OCI-M1 (cell line): ENCODE measurements at regions not wholly inside any gene's neighbourhood (a gene's known extent, or its start where the extent isn't known, plus 50 kb on each side); places are given as distances from the start of the nearest gene placed in this dataset.
A peak's percentile ranks its signal among the peaks of the same experiment; 100 is the strongest.

ENCODE experiments used
- DNase-seq: peaks from one replicate; lab custom pipeline; 2025; lab: John Stamatoyannopoulos, UW

- DNase-seq: no peak
Observed at GRCh38 chr1:234554218-234554697, 55.7 kb downstream of the IRF2BP2 start.

DNA sequence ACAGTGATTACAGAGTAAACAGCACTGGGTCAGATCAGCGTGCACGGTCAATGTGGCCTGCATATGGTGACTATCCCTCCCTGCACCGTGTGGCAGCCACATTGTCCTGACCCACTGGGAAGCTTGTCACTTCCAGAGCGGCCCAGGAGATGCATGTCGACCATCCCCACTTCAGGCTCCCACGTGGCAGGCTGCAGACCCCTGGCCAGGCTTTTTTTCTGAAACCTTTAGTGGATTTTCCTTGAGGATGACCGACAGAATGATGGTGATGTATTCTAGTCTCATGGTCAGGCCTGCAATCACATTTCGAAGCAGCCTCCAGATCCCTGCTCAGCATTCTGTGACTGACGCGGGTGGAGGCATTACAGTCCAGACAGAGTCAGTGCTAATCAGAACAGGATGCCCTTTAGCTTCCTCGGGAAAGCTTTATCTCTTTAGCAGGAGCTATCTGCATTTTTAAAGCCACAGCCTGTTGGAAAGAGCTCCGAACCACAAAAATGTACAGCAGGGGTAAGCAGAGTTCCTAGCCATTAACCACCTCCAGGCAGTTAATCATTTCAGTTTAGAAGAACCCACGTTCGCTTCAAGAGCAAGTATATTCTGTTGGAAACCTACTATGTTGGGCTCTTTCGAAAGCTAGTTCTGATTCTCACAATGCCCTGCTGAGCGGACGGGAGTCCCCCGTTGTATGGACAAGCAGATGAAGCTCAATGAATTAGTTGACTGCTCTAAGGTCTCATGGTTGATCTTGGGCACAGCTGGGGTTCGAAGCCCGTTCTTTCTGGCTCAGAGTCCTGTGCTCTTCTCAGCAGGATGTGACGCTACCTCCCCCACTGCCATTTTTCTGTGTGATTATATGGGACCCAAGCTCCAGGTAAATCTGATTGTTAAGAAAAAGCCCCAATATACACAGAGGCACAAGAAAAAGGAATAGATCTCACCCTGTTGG lies 56.5 kb downstream of the IRF2BP2 start:
- DNase-seq: peak; percentile 87

DNA sequence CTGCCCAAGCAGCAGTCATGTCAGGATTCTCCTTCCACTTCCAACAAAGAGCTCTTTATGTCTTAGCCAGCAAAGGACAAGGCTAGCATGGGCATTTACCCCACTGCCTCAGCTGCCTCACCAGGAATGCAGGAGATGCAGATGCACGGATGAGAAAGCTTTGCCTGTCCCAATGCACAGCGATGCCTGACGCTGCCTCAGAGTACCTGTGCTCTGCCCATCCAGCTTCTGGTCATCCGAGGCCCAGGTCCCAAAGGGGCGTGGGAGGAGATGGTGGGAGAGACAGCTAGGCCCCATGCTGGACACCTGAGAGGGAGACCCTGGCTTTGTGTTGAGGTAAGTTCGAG lies 59.0 kb downstream of the IRF2BP2 start:
- DNase-seq: no peak

DNA sequence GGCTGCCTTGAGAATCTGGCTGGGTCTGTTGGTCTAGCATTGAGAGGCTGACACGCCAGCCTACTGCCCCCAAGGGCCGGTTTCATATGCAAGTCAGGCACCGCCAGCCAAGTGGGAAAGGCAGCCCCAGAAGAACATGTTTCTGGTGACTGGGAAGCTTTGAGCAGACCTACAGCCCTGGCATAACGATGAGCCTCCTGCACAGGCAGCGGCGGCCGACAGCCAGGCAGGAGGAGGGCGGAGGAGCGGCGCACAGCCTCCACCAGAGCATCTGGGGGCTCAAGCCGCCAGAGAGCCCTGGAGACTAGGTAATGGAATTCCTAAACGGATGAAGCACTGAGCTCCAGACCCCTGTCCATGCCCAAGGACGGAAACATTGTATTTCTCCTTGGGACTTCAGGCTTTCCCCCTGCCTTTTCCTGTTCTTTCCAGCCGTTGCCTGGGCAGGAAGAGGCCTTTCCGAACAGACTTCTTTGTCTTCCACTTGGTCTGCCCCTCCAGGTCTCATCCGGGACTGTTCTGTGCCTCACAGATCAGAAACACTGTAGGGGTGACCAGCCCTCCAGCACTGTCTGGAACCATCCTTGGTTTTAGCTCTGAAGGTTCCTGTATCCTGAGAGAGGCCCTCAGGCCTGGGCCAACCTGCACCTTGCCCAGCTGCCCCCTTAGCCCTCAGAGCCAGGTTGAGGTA lies 59.5 kb downstream of the IRF2BP2 start:
- no peak for DNase-seq

- no peak for DNase-seq
Observed at GRCh38 chr1:234549447-234550021, 60.4 kb downstream of the IRF2BP2 start.

DNA sequence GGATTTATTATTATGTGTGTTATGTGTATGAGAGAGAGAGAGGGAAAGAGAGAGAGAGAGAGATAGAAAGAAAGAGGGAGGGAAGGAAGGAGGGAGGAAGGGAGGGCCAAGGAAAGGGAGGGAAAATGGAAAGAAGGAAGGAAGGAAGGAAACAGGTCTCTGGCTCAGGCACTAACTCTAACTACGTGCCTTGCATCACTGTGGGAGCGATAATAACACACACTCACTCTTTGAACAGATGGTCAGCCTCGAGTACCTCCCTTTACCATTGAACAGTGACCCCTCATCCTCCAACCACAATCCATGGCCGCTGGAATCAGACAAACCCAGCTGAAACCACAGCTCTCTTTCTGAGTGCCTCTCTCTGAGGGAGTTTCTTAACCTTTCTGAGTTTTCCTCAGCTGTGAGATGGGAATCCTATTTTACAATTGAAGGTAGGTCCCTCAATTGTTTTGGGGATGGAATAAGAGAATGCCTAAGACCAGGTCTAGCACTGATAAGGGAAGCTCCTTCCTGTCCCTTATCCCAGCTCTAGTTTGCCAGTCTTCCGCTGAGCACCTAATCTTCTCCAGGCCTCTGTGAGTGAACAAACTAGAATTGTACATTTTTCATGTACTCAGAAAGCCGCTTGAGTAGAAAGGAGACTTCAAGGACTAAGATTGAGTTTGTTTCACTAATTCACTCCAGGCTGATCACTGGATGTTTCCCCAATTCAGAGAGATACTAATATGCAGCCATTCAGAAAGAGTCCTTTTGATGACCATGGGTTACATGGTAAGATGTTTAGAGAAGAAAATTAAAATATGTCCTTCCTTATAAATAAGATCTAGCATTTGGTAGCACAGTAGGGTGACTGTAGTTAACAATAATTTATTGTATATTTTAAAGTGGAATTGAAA lies 62.8 kb downstream of the IRF2BP2 start:
- DNase-seq: peak; percentile 90

GRCh38 chr1:234546387-234546704 lies 63.6 kb downstream of the IRF2BP2 start:
- no peak for DNase-seq

DNA sequence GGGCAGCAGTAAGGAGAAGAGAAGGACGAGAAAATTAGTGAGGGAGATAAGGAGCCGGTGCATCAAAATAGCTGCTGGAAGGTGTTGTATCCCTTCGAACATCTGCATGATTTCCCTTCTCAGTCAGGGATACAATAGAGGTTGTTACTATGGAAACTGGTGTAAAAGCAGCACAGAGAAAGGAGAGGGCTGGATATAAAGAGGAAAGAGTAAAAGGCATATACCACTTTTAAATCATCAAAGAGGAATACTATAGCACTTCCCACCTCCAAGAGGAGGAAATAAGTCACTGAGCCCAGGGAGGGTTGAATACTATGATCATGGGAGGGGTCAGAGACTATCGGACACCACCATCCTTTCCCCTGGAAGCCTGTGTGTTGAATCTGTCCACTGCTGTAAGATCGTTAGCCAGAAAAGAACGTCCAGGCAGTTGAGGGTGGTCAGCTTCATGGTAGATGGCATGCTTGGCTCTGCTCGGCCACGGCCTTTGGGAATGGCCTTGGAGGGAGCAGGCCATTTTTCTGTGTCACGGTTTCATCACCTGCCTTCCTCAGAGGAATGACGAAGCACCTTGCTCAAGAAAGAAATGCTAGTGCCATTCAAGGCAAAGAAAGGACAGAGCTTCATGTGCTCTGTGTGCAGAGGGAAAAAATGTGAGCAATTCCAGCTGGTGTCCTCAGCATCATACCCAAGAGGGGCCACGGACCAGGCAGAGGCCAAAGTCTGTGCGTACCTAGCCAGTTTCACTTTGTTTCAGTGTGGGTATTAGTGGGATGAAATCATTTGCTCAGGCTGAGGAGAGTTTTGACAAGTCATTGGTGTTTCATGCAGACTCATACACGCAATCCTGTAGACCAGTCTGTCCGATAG lies 64.2 kb downstream of the IRF2BP2 start:
- no peak for DNase-seq

- DNase-seq: peak; percentile 92
Observed at GRCh38 chr1:234544087-234544579, 65.2 kb upstream of the TARBP1 start.

GRCh38 chr1:234543442-234544086 lies 64.6 kb upstream of the TARBP1 start:
- no peak for DNase-seq

DNA sequence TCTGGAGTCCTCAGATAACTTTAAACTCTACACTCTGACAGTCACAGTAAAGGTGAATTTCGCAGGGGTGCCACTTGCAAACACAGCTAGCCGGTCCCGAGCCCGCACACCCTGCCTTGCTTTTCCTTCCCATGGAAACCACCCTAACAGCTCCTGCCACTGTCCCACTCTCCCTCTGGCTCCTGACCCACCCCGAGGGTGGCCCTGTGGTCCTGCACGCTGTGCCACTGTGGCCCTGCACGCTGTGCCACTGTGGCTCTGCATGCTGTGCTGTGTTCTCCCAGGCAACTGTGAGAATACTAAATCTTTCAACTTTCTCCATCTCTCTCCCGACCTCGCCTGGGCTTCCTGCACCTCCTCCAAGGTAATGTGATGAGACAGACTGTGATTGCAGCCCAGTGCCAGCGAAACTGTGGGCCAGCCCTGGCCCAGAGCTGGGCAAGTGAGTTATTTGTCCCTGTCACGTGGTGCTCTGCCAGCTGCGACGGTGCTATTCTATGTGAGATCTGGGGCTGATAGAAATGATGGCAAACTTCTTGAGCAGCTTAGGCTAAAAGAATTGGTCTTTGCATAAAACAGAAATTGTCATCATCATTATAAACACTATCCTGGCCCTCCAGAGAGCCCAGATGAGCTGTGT lies 63.4 kb upstream of the TARBP1 start:
- DNase-seq: no peak

DNA sequence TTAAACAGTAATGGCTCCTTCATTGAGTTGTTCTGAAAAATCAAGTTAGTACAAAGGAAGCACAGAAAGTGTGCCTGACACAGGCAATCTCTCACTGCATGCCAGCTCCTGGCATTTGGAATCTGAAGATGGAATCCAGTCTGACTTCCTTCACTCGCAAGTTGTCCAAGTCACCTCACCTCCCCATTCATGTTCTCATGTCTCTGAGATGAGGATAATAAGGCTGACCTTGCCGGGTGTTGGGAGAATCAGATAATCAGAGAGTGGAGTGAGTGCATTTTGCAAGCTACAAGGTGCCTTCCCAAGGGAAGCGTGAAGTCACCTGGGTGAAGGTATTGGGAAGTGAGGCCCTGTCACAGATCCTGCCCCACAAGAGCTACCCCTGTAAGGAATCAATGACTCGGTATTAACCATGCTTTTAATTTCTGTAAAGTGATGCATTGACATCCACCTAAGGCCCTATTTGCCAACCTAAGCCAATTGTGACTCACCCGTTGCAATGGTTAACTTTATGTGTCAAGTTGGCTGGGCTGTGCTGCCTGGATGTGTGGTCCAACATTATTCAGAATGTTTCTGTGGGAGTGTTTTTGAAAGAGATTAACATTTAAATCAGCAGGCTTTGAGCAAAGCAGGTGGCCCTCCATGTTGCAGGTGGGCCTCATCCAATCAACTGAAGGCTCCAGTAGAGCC lies 62.5 kb upstream of the TARBP1 start:
- DNase-seq: no peak

- no peak for DNase-seq
Observed at GRCh38 chr1:234540404-234540762, 61.4 kb upstream of the TARBP1 start.

- no peak for DNase-seq
Observed at GRCh38 chr1:234539666-234540403, 60.9 kb upstream of the TARBP1 start.

DNA sequence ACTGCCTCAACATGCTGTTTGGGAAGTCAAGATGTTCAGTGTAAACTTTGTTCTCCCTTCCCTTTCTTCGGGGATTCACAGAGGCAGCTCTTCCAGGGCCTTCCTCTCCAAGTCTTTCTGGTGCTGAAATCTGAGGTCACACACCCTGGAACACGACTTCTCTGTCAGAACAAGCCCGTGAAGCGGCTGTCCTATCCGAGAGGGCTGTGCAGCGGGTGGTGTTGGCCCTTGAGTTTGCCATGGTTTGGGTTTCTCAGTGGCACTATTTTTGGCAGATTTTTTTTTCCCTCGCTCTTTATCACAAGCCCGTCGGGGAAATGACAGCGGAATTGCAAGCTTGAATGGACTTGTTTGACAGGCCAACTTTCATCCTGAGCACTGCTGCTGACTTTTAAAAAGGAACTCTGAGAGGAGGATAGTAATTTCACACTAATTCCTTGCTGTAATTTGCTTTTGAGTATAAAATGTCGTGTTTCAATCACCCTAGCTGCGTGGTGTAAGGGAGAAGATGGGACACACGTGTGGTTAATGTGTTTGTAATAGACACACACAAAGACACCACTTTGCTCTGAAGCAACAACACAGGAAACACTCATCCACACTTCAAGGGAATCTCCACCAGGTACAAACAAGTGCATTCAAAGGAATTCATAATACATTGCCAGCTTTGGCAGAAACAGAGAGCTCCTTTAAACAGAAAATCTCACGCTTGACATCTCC lies 60.1 kb upstream of the TARBP1 start:
- no peak for DNase-seq

DNA sequence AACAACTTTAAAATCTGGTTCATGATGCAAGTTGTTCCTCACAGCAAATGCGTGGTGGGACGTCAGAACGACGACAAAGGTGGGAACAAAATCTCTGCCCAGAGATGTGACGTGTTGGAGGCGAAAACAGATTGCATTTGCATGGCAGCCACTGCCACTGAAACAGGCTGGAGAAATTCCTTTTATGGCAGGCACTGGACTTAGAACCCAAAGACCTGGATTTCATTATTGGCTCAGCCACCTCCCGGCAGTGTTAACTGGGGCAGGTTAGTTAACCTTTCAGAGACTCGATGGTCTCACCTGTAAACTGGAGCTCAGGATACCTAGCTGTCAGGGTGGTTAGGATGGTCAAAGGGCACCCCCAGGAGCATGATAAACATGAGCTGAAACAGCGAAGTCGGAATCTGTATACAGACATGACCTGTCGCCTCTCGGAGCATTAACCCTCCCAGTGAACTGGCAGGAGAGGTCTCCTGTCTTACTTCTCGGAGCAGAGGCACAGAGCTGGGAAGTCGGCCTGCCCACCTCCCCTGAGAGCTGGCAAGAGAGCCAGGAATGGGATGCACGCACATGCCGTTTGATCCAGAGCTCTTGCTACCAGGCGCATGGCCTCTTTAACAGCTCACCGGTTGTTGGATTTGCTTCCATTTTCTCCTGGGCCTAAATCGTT lies 59.2 kb upstream of the TARBP1 start:
- no peak for DNase-seq

GRCh38 chr1:234537236-234537635 lies 58.3 kb upstream of the TARBP1 start:
- DNase-seq: no peak
